CD4-positive, CD25-positive, alpha-beta regulatory T cell (primary cell): ENCODE measurements at regions not wholly inside any gene's neighbourhood (a gene's known extent, or its start where the extent isn't known, plus 50 kb on each side); places are given as distances from the start of the nearest gene placed in this dataset.

Experiments
- ATAC-seq, 2 donors: fragments of 150-1000 bp; cut with Tn5 transposase; one replicate each; pipeline ENCODE4 v1.10.0; 2021; ENCODE audit warnings: low read depth in 2 of 2, moderate number of reproducible peaks in 2 of 2, moderate library complexity in 1 of 2
- DNase-seq, 3 donors: peaks; one replicate each; pipeline versions ENCODE4 v3.0.0 to v3.0.0-alpha.2; 2012 to 2022; ENCODE audit warnings: mixed read lengths in 1 of 3
- H3K27ac ChIP-seq: one replicate; pipeline ENCODE4 v1.7.0; 2013; ENCODE audit warnings: mild to moderate bottlenecking, low read length; ENCODE audit not compliant: insufficient read depth, poor library complexity, severe bottlenecking
- H3K27me3 ChIP-seq: one replicate; pipeline ENCODE4 v1.7.0; 2013; ENCODE audit warnings: low read length; ENCODE audit not compliant: control insufficient read depth, insufficient read depth
- H3K36me3 ChIP-seq: one replicate; pipeline ENCODE4 v1.7.0; 2013; ENCODE audit warnings: mild to moderate bottlenecking, low read length, moderate library complexity; ENCODE audit not compliant: control insufficient read depth, insufficient read depth
- H3K4me1 ChIP-seq: 2 replicates; pipeline ENCODE4 v1.7.0; 2013; ENCODE audit warnings: mild to moderate bottlenecking, low read length; ENCODE audit not compliant: insufficient read depth, control insufficient read depth, poor library complexity, severe bottlenecking
- H3K4me3 ChIP-seq: one replicate; pipeline ENCODE4 v1.7.0; 2013; ENCODE audit warnings: low read depth, mild to moderate bottlenecking, low read length, moderate library complexity
- H3K9me3 ChIP-seq, 2 experiments: 1 replicate in 1 of 2; 2 replicates in 1 of 2; pipeline ENCODE4 v1.7.0; 2013; ENCODE audit warnings: low read length in 2 of 2, mild to moderate bottlenecking in 1 of 2, moderate library complexity in 1 of 2; ENCODE audit not compliant: control insufficient read depth in 2 of 2
- H3K27ac Mint-ChIP-seq, 3 donors: one replicate each; pipeline ENCODE4 v1.8.0; 2020 to 2022; ENCODE audit warnings: mild to moderate bottlenecking in 3 of 3, mixed read lengths in 3 of 3, moderate library complexity in 2 of 3
- H3K27me3 Mint-ChIP-seq: one replicate; pipeline ENCODE4 v1.8.0; 2022; ENCODE audit warnings: mild to moderate bottlenecking, mixed read lengths
- H3K36me3 Mint-ChIP-seq: one replicate; pipeline ENCODE4 v1.8.0; 2020; ENCODE audit warnings: mixed read lengths
- H3K4me1 Mint-ChIP-seq, 4 donors: one replicate each; pipeline ENCODE4 v1.8.0; 2020 to 2022; ENCODE audit warnings: mixed read lengths in 4 of 4, mild to moderate bottlenecking in 1 of 4
- H3K4me3 Mint-ChIP-seq, 4 donors: one replicate each; pipeline ENCODE4 v1.8.0; 2020 to 2022; ENCODE audit warnings: mild to moderate bottlenecking in 4 of 4, mixed read lengths in 4 of 4, moderate library complexity in 3 of 4
- H3K9me3 Mint-ChIP-seq, 7 donors: one replicate each; pipeline ENCODE4 v1.8.0; 2020 to 2022; ENCODE audit warnings: mixed read lengths in 7 of 7, mild to moderate bottlenecking in 3 of 7, moderate library complexity in 2 of 7

GRCh38 chr14:95380350-95381042, 60.8 kb upstream of the CLMN start:
- Mint-ChIP-seq H3K27ac (no peak overlapping the region), H3K36me3 (no peaks in the 10 kb centered on the region), H3K9me3 (peaks cover 0 to 17% (median 4%) of the 10 kb centered on the region in 7 donors), H3K27me3 (peaks cover 18% of the 10 kb centered on the region), H3K4me3 (no peak overlapping the region), H3K4me1 (no peaks in the 10 kb centered on the region)
- H3K27me3 ChIP-seq = no peaks in the 10 kb centered on the region
- H3K4me3 ChIP-seq = no peak overlapping the region
- H3K27ac ChIP-seq = no peak overlapping the region
- H3K36me3 ChIP-seq = no peaks in the 10 kb centered on the region
- peaks cover 13 to 17% of the 10 kb centered on the region in 2 experiments for H3K9me3 ChIP-seq
- ATAC-seq = no peak
- no peaks in the 10 kb centered on the region for H3K4me1 ChIP-seq
- no peak for DNase-seq

DNA sequence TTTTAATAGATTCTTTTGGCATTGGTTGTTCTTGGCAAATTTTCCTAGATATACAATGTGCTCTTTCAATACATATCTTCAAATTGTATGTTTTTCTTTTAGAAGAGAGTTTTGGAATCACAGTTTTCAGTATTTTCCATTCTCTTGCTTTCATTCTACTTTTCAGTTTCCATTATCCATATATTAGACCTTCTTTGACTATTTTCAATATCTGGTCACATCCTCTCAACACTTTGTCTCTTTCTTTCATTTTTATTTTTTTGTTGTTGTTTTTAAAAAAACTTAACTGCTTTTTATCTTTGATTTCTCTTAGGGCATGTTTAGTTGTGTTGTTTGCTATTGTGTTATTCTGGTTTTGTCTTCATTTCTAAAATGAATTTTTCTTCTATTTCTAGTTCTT, 59.9 kb upstream of the CLMN start:
- H3K27me3 ChIP-seq = no peaks in the 10 kb centered on the region
- H3K4me3 Mint-ChIP-seq = no peak overlapping the region
- no peak overlapping the region for H3K27ac Mint-ChIP-seq
- peaks cover 13 to 17% of the 10 kb centered on the region in 2 experiments for H3K9me3 ChIP-seq
- peaks cover 20% of the 10 kb centered on the region for H3K27me3 Mint-ChIP-seq
- H3K9me3 Mint-ChIP-seq = peaks cover 0 to 16% (median 4%) of the 10 kb centered on the region in 7 donors
- no peak overlapping the region for H3K27ac ChIP-seq
- no peaks in the 10 kb centered on the region for H3K36me3 ChIP-seq
- H3K4me1 Mint-ChIP-seq = no peaks in the 10 kb centered on the region
- H3K4me1 ChIP-seq = no peaks in the 10 kb centered on the region
- DNase-seq (no peak), ATAC-seq (no peak)
- H3K4me3 ChIP-seq = no peak overlapping the region
- no peaks in the 10 kb centered on the region for H3K36me3 Mint-ChIP-seq

DNA sequence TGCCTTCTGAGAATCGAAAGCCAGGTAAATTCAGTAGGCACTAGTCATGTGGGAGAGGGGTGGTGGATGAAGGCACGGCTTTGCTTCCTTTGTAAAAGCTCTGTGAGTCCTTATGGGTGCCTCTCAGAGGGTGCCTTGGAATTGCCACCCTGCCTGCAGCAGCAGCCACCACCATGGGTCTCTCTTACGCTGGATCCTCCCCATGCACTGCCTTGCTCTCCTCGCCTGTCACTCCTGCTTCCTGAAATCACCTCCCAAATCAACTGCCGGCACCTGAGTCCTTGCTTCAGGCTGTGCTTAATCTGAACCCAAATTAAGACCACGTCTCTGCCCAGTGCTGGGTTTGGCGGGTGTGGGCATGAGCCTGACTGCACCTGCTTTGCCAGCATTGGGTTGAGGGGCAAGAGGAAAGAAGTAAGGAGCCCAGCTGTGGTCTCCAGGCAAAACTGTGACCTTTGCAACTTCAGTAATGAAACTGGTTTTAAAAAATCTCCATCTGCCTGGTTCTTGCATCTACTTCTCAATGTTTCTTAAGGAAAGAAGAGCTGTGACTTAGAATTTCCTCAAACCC, 55.9 kb upstream of the CLMN start:
- Histone ChIP-seq H3K4me3 (no peak overlapping the region), H3K27ac (no peak overlapping the region), H3K9me3 (peaks cover 13 to 14% of the 10 kb centered on the region in 2 experiments), H3K4me1 (no peaks in the 10 kb centered on the region), H3K27me3 (no peaks in the 10 kb centered on the region), H3K36me3 (no peaks in the 10 kb centered on the region)
- peaks cover 38% of the 10 kb centered on the region for H3K27me3 Mint-ChIP-seq
- ATAC-seq (no peak), DNase-seq (no peak)
- no peak overlapping the region for H3K27ac Mint-ChIP-seq
- H3K4me3 Mint-ChIP-seq = no peak overlapping the region
- no peaks in the 10 kb centered on the region for H3K36me3 Mint-ChIP-seq
- peaks cover 0 to 16% (median 4%) of the 10 kb centered on the region in 7 donors for H3K9me3 Mint-ChIP-seq
- H3K4me1 Mint-ChIP-seq = no peaks in the 10 kb centered on the region

GRCh38 chr14:95374239-95374997, 54.7 kb upstream of the CLMN start:
- H3K27me3 ChIP-seq = peaks cover 2% of the 10 kb centered on the region
- no peak for DNase-seq
- no peak for ATAC-seq
- Mint-ChIP-seq H3K4me3 (no peak overlapping the region), H3K27me3 (peaks cover 34% of the 10 kb centered on the region), H3K4me1 (no peaks in the 10 kb centered on the region), H3K27ac (no peak overlapping the region), H3K36me3 (no peaks in the 10 kb centered on the region), H3K9me3 (peaks cover 0 to 8% (median 2%) of the 10 kb centered on the region in 7 donors)
- no peak overlapping the region for H3K4me3 ChIP-seq
- H3K9me3 ChIP-seq = peaks cover 3 to 6% of the 10 kb centered on the region in 2 experiments
- H3K27ac ChIP-seq = no peak overlapping the region
- no peaks in the 10 kb centered on the region for H3K4me1 ChIP-seq
- H3K36me3 ChIP-seq = no peaks in the 10 kb centered on the region

DNA sequence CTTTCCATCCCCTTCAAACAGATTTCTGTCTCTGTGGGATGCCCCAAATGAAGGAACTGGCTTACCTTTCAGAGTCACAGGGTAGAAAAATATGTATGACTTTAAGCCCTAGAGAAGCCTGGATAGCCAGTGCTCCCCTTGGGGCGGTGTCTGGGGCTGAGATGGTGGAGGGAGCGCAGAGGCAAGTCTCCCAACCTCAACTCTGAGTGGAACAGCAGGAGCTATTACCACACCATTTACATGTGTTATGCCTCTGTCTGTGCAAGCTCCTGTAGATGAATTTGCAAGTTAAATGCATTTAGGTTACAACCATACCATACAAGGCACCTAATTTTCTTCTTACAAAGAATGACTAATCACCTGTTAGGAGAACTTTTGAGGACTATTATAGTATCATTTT, 50.4 kb upstream of the CLMN start:
- no peaks in the 10 kb centered on the region for H3K36me3 ChIP-seq
- Mint-ChIP-seq H3K27me3 (peaks cover 31% of the 10 kb centered on the region), H3K4me1 (no peaks in the 10 kb centered on the region), H3K36me3 (no peaks in the 10 kb centered on the region), H3K27ac (no peak overlapping the region), H3K9me3 (peaks cover 0 to 3% (median 0%) of the 10 kb centered on the region in 7 donors), H3K4me3 (no peak overlapping the region)
- no peak overlapping the region for H3K4me3 ChIP-seq
- H3K4me1 ChIP-seq = no peaks in the 10 kb centered on the region
- ATAC-seq (no peak), DNase-seq (no peak)
- H3K9me3 ChIP-seq = no peaks in the 10 kb centered on the region
- no peak overlapping the region for H3K27ac ChIP-seq
- peaks cover 2% of the 10 kb centered on the region for H3K27me3 ChIP-seq
